ENCODE measurements at regions not wholly inside any gene's neighbourhood (a gene's known extent, or its start where the extent isn't known, plus 50 kb on each side); places are given as distances from the start of the nearest gene placed in this dataset.

DNA sequence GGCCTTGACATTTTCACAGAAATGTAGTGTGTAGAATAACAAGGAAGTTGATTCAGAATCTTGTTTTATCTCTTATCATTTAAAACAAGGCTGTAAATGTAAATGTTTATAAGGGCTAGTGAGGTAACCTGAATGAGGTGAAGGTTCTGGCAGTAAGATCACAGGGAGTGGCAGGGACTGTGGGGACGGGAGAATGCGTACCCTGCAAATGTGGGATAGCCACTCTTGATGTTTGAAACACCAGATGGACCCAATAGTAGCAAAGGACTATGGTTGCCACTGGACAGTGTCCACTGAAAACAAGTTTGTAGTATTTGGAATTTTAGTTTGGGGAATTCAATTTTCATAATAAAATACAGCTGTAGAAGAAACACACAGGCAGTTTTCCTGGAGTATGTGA, 155.3 kb downstream of the FHIP1A start:
- Histone ChIP-seq H3K4me3 (no peak overlapping the region), H3K27me3 (replicated peaks in 1 of 2; ENCODE audit: control insufficient read depth in 2 of 2, insufficient read depth in 2 of 2, low read length in 1 of 2) (peaks cover 0 to 2% of the 10 kb centered on the region in 2 experiments; a peak in 2 of 4 replicates), H3K4me2 (ENCODE audit: control insufficient read depth, insufficient read depth) (no peak overlapping the region), H3K9ac (ENCODE audit: control insufficient read depth, insufficient read depth, low read length) (no peak overlapping the region), H3K4me1 (ENCODE audit: control insufficient read depth, insufficient read depth, low read length) (peaks cover 4% of the 10 kb centered on the region; the same call in 1 of the 2 replicates), H4K20me1 (ENCODE audit: control insufficient read depth, insufficient read depth) (no peaks in the 10 kb centered on the region; the same call in 1 of the 2 replicates), H3K36me3 (ENCODE audit: control insufficient read depth in 2 of 2, insufficient read depth in 2 of 2, low read length in 1 of 2) (no peaks in the 10 kb centered on the region), H2AFZ (ENCODE audit: control insufficient read depth, low read depth, low read length) (no peak overlapping the region), H3K79me2 (ENCODE audit: control insufficient read depth, insufficient read depth, low read length) (no peaks in the 10 kb centered on the region), H3K9me3 (replicated peaks; ENCODE audit: control insufficient read depth, insufficient read depth, low read length) (no peaks in the 10 kb centered on the region), H3K27ac (ENCODE audit: control insufficient read depth, insufficient read depth) (no peak overlapping the region)
- WGBS (ENCODE audit: insufficient coverage, insufficient replicate concordance, low lambda C conversion rate, missing lambda C conversion rate) = 72% methylated on average over 2 of the region's 2 CpGs
- DNase-seq (ENCODE audit: low read depth, low spot score) (no peak), FAIRE-seq (no peak), ATAC-seq (no peak)
- in situ Hi-C loops (cut with MboI) = no loop called here
- no TSS peak for BruUV-seq (replicated peaks)
- ChIA-PET RAD21 (ENCODE audit: unreplicated experiment) (no interaction called here), POLR2A (no interaction called here), SMC1A (ENCODE audit: uncharacterized antibody, unreplicated experiment) (no interaction called here), CTCF (no interaction called here)
- TF ChIP-seq, protein P1, sequence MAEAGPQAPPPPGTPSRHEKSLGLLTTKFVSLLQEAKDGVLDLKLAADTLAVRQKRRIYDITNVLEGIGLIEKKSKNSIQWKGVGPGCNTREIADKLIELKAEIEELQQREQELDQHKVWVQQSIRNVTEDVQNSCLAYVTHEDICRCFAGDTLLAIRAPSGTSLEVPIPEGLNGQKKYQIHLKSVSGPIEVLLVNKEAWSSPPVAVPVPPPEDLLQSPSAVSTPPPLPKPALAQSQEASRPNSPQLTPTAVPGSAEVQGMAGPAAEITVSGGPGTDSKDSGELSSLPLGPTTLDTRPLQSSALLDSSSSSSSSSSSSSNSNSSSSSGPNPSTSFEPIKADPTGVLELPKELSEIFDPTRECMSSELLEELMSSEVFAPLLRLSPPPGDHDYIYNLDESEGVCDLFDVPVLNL (IDR thresholded peaks at IDR 0.05; ENCODE audit: low read depth, low read length) = no peak
- no peak for TF ChIP-seq ZNF274 (IDR thresholded peaks at IDR 0.05; ENCODE audit: insufficient read depth, insufficient read length)
- TF ChIP-seq SIX5 (IDR thresholded peaks at IDR 0.05; ENCODE audit: low read depth, low read length, severe bottlenecking) = no peak
- TF ChIP-seq MTA3 (IDR thresholded peaks at IDR 0.05; ENCODE audit: borderline replicate concordance, low read length) = no peak
- no peak for TF ChIP-seq KLF5 (IDR thresholded peaks at IDR 0.05; ENCODE audit: partially characterized antibody)
- no peak for TF ChIP-seq CBFB (IDR thresholded peaks at IDR 0.05; ENCODE audit: low read depth)
- TF ChIP-seq NR2F1 (conservative IDR thresholded peaks at IDR 0.05) = no peak
- intact Hi-C loops (cut with micrococcal nuclease; ENCODE audit: unreplicated experiment) = no loop called here

DNA sequence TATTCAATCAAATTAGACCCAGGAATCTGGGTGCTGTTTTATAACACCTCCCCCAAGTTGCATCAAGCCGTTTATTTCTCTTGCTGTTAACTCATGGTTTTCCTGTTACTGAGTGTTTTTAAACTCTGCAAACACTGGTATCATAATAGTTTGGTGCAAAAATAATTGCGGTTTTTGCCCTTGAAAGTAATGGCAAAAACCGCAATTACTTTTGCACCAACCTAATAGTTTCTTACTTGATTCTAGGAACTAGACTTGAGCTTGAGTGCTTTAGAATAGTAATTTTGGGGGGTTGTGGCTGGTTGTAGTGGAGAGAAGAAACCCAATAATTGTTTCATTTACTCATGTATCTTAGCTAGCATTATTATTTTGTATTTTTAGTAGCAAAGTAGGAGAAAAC, 156.6 kb downstream of the FHIP1A start:
- ATAC-seq = no peak
- WGBS (ENCODE audit: insufficient coverage, insufficient replicate concordance, low lambda C conversion rate, missing lambda C conversion rate) = 45% methylated on average over 3 of the region's 3 CpGs
- Histone ChIP-seq H2AFZ (ENCODE audit: control insufficient read depth, low read depth, low read length) (no peak overlapping the region), H3K27ac (ENCODE audit: control insufficient read depth, insufficient read depth) (no peak overlapping the region), H3K27me3 (replicated peaks in 1 of 2; ENCODE audit: control insufficient read depth in 2 of 2, insufficient read depth in 2 of 2, low read length in 1 of 2) (peaks cover 0 to 2% of the 10 kb centered on the region in 2 experiments; a peak in 2 of 4 replicates), H3K36me3 (ENCODE audit: control insufficient read depth in 2 of 2, insufficient read depth in 2 of 2, low read length in 1 of 2) (no peaks in the 10 kb centered on the region), H3K4me2 (ENCODE audit: control insufficient read depth, insufficient read depth) (no peak overlapping the region), H4K20me1 (ENCODE audit: control insufficient read depth, insufficient read depth) (no peaks in the 10 kb centered on the region; the same call in 1 of the 2 replicates), H3K79me2 (ENCODE audit: control insufficient read depth, insufficient read depth, low read length) (no peaks in the 10 kb centered on the region), H3K9ac (ENCODE audit: control insufficient read depth, insufficient read depth, low read length) (no peak overlapping the region), H3K4me1 (ENCODE audit: control insufficient read depth, insufficient read depth, low read length) (peaks cover 4% of the 10 kb centered on the region; the same call in 1 of the 2 replicates), H3K9me3 (replicated peaks; ENCODE audit: control insufficient read depth, insufficient read depth, low read length) (no peaks in the 10 kb centered on the region), H3K4me3 (no peak overlapping the region)
- ChIA-PET POLR2A (no interaction called here), RAD21 (ENCODE audit: unreplicated experiment) (no interaction called here), CTCF (no interaction called here), SMC1A (ENCODE audit: uncharacterized antibody, unreplicated experiment) (interaction anchor here (1.2 kb wide), 1 partner anchor 9 kb away, joined by 3 read pairs; no protein-coding TSS in a partner anchor)
- BruUV-seq (replicated peaks) = no TSS peak
- no peak for DNase-seq (ENCODE audit: low read depth, low spot score)
- FAIRE-seq = no peak
- intact Hi-C loops (cut with micrococcal nuclease; ENCODE audit: unreplicated experiment) (no loop called here), in situ Hi-C loops (cut with MboI) (no loop called here)
- TF ChIP-seq RCOR1 (conservative IDR thresholded peaks at IDR 0.05; ENCODE audit: low read depth, low read length) (no peak), RB1 (IDR thresholded peaks at IDR 0.05; ENCODE audit: borderline replicate concordance) (no peak), ZBTB40 (IDR thresholded peaks at IDR 0.05; ENCODE audit: borderline replicate concordance) (peak; percentile 51; the same call in 1 of the 2 replicates), ZNF384 (IDR thresholded peaks at IDR 0.05; ENCODE audit: borderline replicate concordance, low read depth, low read length) (no peak)
